ENCODE measurements at regions not wholly inside any gene's neighbourhood (a gene's known extent, or its start where the extent isn't known, plus 50 kb on each side); places are given as distances from the start of the nearest gene placed in this dataset.
"Not testable (repeated sequence)": the region's sequence is repeated elsewhere in the genome, so short reads cannot be mapped to it uniquely, and the experiment has no call there.

GRCh38 chr1:102151242-102151641 is 154.5 kb upstream of the OLFM3 start:
- POLR2A ChIA-PET, result no interaction called here
- CTCF ChIA-PET, result no interaction called here
- no peak for TF ChIP-seq CTCF (IDR thresholded peaks at IDR 0.05; ENCODE audit: control extremely low read depth, extremely low read depth, low read depth, missing control alignments)
- no peak for DNase-seq (ENCODE audit: extremely low spot score)

- TF ChIP-seq CTCF (IDR thresholded peaks at IDR 0.05; ENCODE audit: control extremely low read depth, extremely low read depth, low read depth, missing control alignments), result no peak
- DNase-seq (ENCODE audit: extremely low spot score), result no peak
- ChIA-PET CTCF (no interaction called here), POLR2A (no interaction called here)
Observed at GRCh38 chr1:102120910-102121309, 124.2 kb upstream of the OLFM3 start.

GRCh38 chr1:102118150-102118549 is 121.4 kb upstream of the OLFM3 start:
- ChIA-PET POLR2A (no interaction called here), CTCF (interaction anchor here (1.7 kb wide), 1 partner anchor 8 kb away, joined by 5 read pairs; no protein-coding TSS in a partner anchor)
- no peak for TF ChIP-seq CTCF (IDR thresholded peaks at IDR 0.05; ENCODE audit: control extremely low read depth, extremely low read depth, low read depth, missing control alignments)
- DNase-seq (ENCODE audit: extremely low spot score), result no peak

- ChIA-PET POLR2A (no interaction called here), CTCF (no interaction called here)
- no peak for TF ChIP-seq CTCF (IDR thresholded peaks at IDR 0.05; ENCODE audit: control extremely low read depth, extremely low read depth, low read depth, missing control alignments)
- no peak for DNase-seq (ENCODE audit: extremely low spot score)
Observed at GRCh38 chr1:102110586-102110985, 113.9 kb upstream of the OLFM3 start.

- CTCF ChIA-PET; POLR2A ChIA-PET; DNase-seq (ENCODE audit: extremely low spot score): not testable (repeated sequence)
Observed at GRCh38 chr1:102109493-102109892, 112.8 kb upstream of the OLFM3 start.

- POLR2A ChIA-PET, result no interaction called here
- no peak for TF ChIP-seq CTCF (IDR thresholded peaks at IDR 0.05; ENCODE audit: control extremely low read depth, extremely low read depth, low read depth, missing control alignments)
- DNase-seq (ENCODE audit: extremely low spot score), result no peak
- CTCF ChIA-PET, result no interaction called here
Observed at GRCh38 chr1:102107441-102107840, 110.7 kb upstream of the OLFM3 start.

GRCh38 chr1:102105931-102106550 is 109.3 kb upstream of the OLFM3 start:
- no peak for DNase-seq (ENCODE audit: extremely low spot score)
- TF ChIP-seq CTCF (IDR thresholded peaks at IDR 0.05; ENCODE audit: control extremely low read depth, extremely low read depth, low read depth, missing control alignments), result no peak
- ChIA-PET POLR2A (no interaction called here), CTCF (no interaction called here)

Data from GM10248 (cell line).